ENCODE measurements at regions not wholly inside any gene's neighbourhood (a gene's known extent, or its start where the extent isn't known, plus 50 kb on each side); places are given as distances from the start of the nearest gene placed in this dataset.

GRCh38 chr2:191512216-191512835, 165.6 kb upstream of the NABP1 start:
- 97% methylated on average over 7 of the region's 7 CpGs for WGBS
- H3K27ac ChIP-seq (ENCODE audit: low read depth in 1 of 2, low read length in 1 of 2) = no peak overlapping the region

GRCh38 chr2:191512874-191513273, 165.1 kb upstream of the NABP1 start:
- Histone ChIP-seq H3K4me3 (ENCODE audit: low read length in 2 of 2) (no peak overlapping the region), H3K9me3 (ENCODE audit: control insufficient read depth in 2 of 2, insufficient read depth in 1 of 2, low read length in 1 of 2) (no peaks in the 10 kb centered on the region), H3K36me3 (ENCODE audit: control insufficient read depth in 2 of 2, insufficient read depth in 2 of 2, low read length in 1 of 2) (no peaks in the 10 kb centered on the region), H3K27ac (ENCODE audit: low read depth in 1 of 2, low read length in 1 of 2) (no peak overlapping the region), H3K27me3 (ENCODE audit: control insufficient read depth in 2 of 2, insufficient read depth in 1 of 2, low read length in 1 of 2) (no peaks in the 10 kb centered on the region), H3K4me1 (ENCODE audit: control insufficient read depth in 2 of 2, insufficient read depth in 2 of 2, low read length in 2 of 2) (no peaks in the 10 kb centered on the region)
- 94% methylated on average over 3 of the region's 3 CpGs for WGBS
- DNase-seq (ENCODE audit: low read depth in 6 of 9, low spot score in 9 of 9) = no peak

More at GRCh38 chr2:191512216-191512835, 165.6 kb upstream of the NABP1 start:
- no peaks in the 10 kb centered on the region for H3K36me3 ChIP-seq (ENCODE audit: control insufficient read depth in 2 of 2, insufficient read depth in 2 of 2, low read length in 1 of 2)
- H3K4me3 ChIP-seq (ENCODE audit: low read length in 2 of 2) = no peak overlapping the region
- no peaks in the 10 kb centered on the region for H3K9me3 ChIP-seq (ENCODE audit: control insufficient read depth in 2 of 2, insufficient read depth in 1 of 2, low read length in 1 of 2)
- no peaks in the 10 kb centered on the region for H3K27me3 ChIP-seq (ENCODE audit: control insufficient read depth in 2 of 2, insufficient read depth in 1 of 2, low read length in 1 of 2)
- no peaks in the 10 kb centered on the region for H3K4me1 ChIP-seq (ENCODE audit: control insufficient read depth in 2 of 2, insufficient read depth in 2 of 2, low read length in 2 of 2)
- DNase-seq (ENCODE audit: low read depth in 6 of 9, low spot score in 9 of 9) = no peak

GRCh38 chr2:191514613-191515012, 163.3 kb upstream of the NABP1 start:
- no peaks in the 10 kb centered on the region for H3K9me3 ChIP-seq (ENCODE audit: control insufficient read depth in 2 of 2, insufficient read depth in 1 of 2, low read length in 1 of 2)
- no peaks in the 10 kb centered on the region for H3K4me1 ChIP-seq (ENCODE audit: control insufficient read depth in 2 of 2, insufficient read depth in 2 of 2, low read length in 2 of 2)
- no peaks in the 10 kb centered on the region for H3K36me3 ChIP-seq (ENCODE audit: control insufficient read depth in 2 of 2, insufficient read depth in 2 of 2, low read length in 1 of 2)
- no peak for DNase-seq (ENCODE audit: low read depth in 6 of 9, low spot score in 9 of 9)
- no peak overlapping the region for H3K4me3 ChIP-seq (ENCODE audit: low read length in 2 of 2)
- no peak overlapping the region for H3K27ac ChIP-seq (ENCODE audit: low read depth in 1 of 2, low read length in 1 of 2)
- 62% methylated on average over 4 of the region's 4 CpGs for WGBS
- H3K27me3 ChIP-seq (ENCODE audit: control insufficient read depth in 2 of 2, insufficient read depth in 1 of 2, low read length in 1 of 2) = no peaks in the 10 kb centered on the region

DNA sequence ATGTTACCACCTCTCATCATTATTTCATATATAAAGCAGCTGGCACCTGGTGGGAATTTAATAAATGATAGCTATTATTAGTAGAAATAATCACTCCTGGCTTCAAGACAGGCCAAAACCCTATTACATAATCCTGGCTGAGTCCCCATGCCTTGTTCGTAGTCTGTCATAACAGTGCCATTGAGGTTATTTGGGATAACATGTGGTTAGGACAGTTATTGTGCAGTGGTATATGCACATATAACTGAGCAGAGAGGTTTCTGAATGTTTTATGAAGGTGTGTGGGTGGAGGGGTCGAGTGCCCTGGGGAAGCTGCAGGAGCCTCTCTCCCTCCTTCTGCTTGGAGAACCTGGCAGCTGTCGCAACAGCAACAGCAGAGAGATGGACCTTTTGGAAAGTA, 162.4 kb upstream of the NABP1 start:
- no peaks in the 10 kb centered on the region for H3K27me3 ChIP-seq (ENCODE audit: control insufficient read depth in 2 of 2, insufficient read depth in 1 of 2, low read length in 1 of 2)
- H3K4me1 ChIP-seq (ENCODE audit: control insufficient read depth in 2 of 2, insufficient read depth in 2 of 2, low read length in 2 of 2) = no peaks in the 10 kb centered on the region
- no peaks in the 10 kb centered on the region for H3K36me3 ChIP-seq (ENCODE audit: control insufficient read depth in 2 of 2, insufficient read depth in 2 of 2, low read length in 1 of 2)
- H3K9me3 ChIP-seq (ENCODE audit: control insufficient read depth in 2 of 2, insufficient read depth in 1 of 2, low read length in 1 of 2) = no peaks in the 10 kb centered on the region
- no peak overlapping the region for H3K4me3 ChIP-seq (ENCODE audit: low read length in 2 of 2)
- 93% methylated on average over 3 of the region's 3 CpGs for WGBS
- DNase-seq (ENCODE audit: low read depth in 6 of 9, low spot score in 9 of 9) = no peak
- no peak overlapping the region for H3K27ac ChIP-seq (ENCODE audit: low read depth in 1 of 2, low read length in 1 of 2)

- WGBS = 96% methylated on average over 4 of the region's 4 CpGs
- Histone ChIP-seq H3K4me1 (ENCODE audit: control insufficient read depth in 2 of 2, insufficient read depth in 2 of 2, low read length in 2 of 2) (no peaks in the 10 kb centered on the region), H3K9me3 (ENCODE audit: control insufficient read depth in 2 of 2, insufficient read depth in 1 of 2, low read length in 1 of 2) (no peaks in the 10 kb centered on the region), H3K27me3 (ENCODE audit: control insufficient read depth in 2 of 2, insufficient read depth in 1 of 2, low read length in 1 of 2) (no peaks in the 10 kb centered on the region), H3K36me3 (ENCODE audit: control insufficient read depth in 2 of 2, insufficient read depth in 2 of 2, low read length in 1 of 2) (no peaks in the 10 kb centered on the region), H3K27ac (ENCODE audit: low read depth in 1 of 2, low read length in 1 of 2) (no peak overlapping the region), H3K4me3 (ENCODE audit: low read length in 2 of 2) (no peak overlapping the region)
- DNase-seq (ENCODE audit: low read depth in 6 of 9, low spot score in 9 of 9) = no peak
These were observed 161.7 kb upstream of the NABP1 start for GRCh38 chr2:191516260-191516659.

- Histone ChIP-seq H3K9me3 (ENCODE audit: control insufficient read depth in 2 of 2, insufficient read depth in 1 of 2, low read length in 1 of 2) (no peaks in the 10 kb centered on the region), H3K27me3 (ENCODE audit: control insufficient read depth in 2 of 2, insufficient read depth in 1 of 2, low read length in 1 of 2) (no peaks in the 10 kb centered on the region), H3K4me3 (ENCODE audit: low read length in 2 of 2) (no peak overlapping the region), H3K4me1 (ENCODE audit: control insufficient read depth in 2 of 2, insufficient read depth in 2 of 2, low read length in 2 of 2) (no peaks in the 10 kb centered on the region), H3K27ac (ENCODE audit: low read depth in 1 of 2, low read length in 1 of 2) (no peak overlapping the region), H3K36me3 (ENCODE audit: control insufficient read depth in 2 of 2, insufficient read depth in 2 of 2, low read length in 1 of 2) (no peaks in the 10 kb centered on the region)
- WGBS = 74% methylated on average over 1 of the region's 1 CpG
- peak in 7 of 9 donors; percentile 7 to 51 (median 20) for DNase-seq (ENCODE audit: low read depth in 6 of 9, low spot score in 9 of 9)
These were observed 156.2 kb upstream of the NABP1 start for GRCh38 chr2:191521608-191522208.

GRCh38 chr2:191522478-191523120, 155.3 kb upstream of the NABP1 start:
- 97% methylated on average over 7 of the region's 7 CpGs for WGBS
- Histone ChIP-seq H3K36me3 (ENCODE audit: control insufficient read depth in 2 of 2, insufficient read depth in 2 of 2, low read length in 1 of 2) (no peaks in the 10 kb centered on the region), H3K27ac (ENCODE audit: low read depth in 1 of 2, low read length in 1 of 2) (no peak overlapping the region), H3K9me3 (ENCODE audit: control insufficient read depth in 2 of 2, insufficient read depth in 1 of 2, low read length in 1 of 2) (no peaks in the 10 kb centered on the region), H3K4me1 (ENCODE audit: control insufficient read depth in 2 of 2, insufficient read depth in 2 of 2, low read length in 2 of 2) (no peaks in the 10 kb centered on the region), H3K27me3 (ENCODE audit: control insufficient read depth in 2 of 2, insufficient read depth in 1 of 2, low read length in 1 of 2) (no peaks in the 10 kb centered on the region), H3K4me3 (ENCODE audit: low read length in 2 of 2) (no peak overlapping the region)
- no peak for DNase-seq (ENCODE audit: low read depth in 6 of 9, low spot score in 9 of 9)

- H3K27me3 ChIP-seq (ENCODE audit: control insufficient read depth in 2 of 2, insufficient read depth in 1 of 2, low read length in 1 of 2) = no peaks in the 10 kb centered on the region
- WGBS = 97% methylated on average over 1 of the region's 1 CpG
These were observed 151.8 kb upstream of the NABP1 start for GRCh38 chr2:191526091-191526490.

DNA sequence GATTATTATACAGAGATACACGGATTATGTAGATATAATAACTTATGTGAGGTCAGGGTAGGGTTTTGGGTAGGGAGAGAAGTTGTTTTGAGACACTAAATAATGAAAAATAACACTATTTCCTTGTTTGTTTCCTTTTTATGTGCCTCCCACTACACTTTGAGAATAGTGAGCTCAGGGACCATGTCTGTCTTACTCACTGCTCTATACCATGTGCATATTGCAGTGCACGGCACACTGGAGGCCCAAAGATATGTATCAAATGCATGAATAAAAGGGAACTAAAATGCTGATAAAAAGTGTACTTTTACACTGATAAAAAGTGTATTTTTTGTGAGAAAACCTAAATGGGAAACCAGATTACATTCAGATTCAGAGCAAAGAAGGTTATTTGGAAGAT, 151.4 kb upstream of the NABP1 start:
- no peaks in the 10 kb centered on the region for H3K4me1 ChIP-seq (ENCODE audit: control insufficient read depth in 2 of 2, insufficient read depth in 2 of 2, low read length in 2 of 2)
- no peak overlapping the region for H3K27ac ChIP-seq (ENCODE audit: low read depth in 1 of 2, low read length in 1 of 2)
- no peaks in the 10 kb centered on the region for H3K9me3 ChIP-seq (ENCODE audit: control insufficient read depth in 2 of 2, insufficient read depth in 1 of 2, low read length in 1 of 2)
- H3K4me3 ChIP-seq (ENCODE audit: low read length in 2 of 2) = no peak overlapping the region
- H3K27me3 ChIP-seq (ENCODE audit: control insufficient read depth in 2 of 2, insufficient read depth in 1 of 2, low read length in 1 of 2) = no peaks in the 10 kb centered on the region
- H3K36me3 ChIP-seq (ENCODE audit: control insufficient read depth in 2 of 2, insufficient read depth in 2 of 2, low read length in 1 of 2) = no peaks in the 10 kb centered on the region
- WGBS = 94% methylated on average over 2 of the region's 2 CpGs
- DNase-seq (ENCODE audit: low read depth in 6 of 9, low spot score in 9 of 9) = no peak

More at GRCh38 chr2:191526091-191526490, 151.8 kb upstream of the NABP1 start:
- Histone ChIP-seq H3K36me3 (ENCODE audit: control insufficient read depth in 2 of 2, insufficient read depth in 2 of 2, low read length in 1 of 2) (no peaks in the 10 kb centered on the region), H3K27ac (ENCODE audit: low read depth in 1 of 2, low read length in 1 of 2) (no peak overlapping the region), H3K4me3 (ENCODE audit: low read length in 2 of 2) (no peak overlapping the region), H3K4me1 (ENCODE audit: control insufficient read depth in 2 of 2, insufficient read depth in 2 of 2, low read length in 2 of 2) (no peaks in the 10 kb centered on the region), H3K9me3 (ENCODE audit: control insufficient read depth in 2 of 2, insufficient read depth in 1 of 2, low read length in 1 of 2) (no peaks in the 10 kb centered on the region)
- no peak for DNase-seq (ENCODE audit: low read depth in 6 of 9, low spot score in 9 of 9)
